Panc1 (cell line): ENCODE measurements at regions not wholly inside any gene's neighbourhood (a gene's known extent, or its start where the extent isn't known, plus 50 kb on each side); places are given as distances from the start of the nearest gene placed in this dataset.

ENCODE experiments used
- POLR2AphosphoS5 ChIP-seq: IDR thresholded peaks from 2 replicates; pipeline ENCODE4 v1.6.1; 2012; ENCODE audit warnings: mild to moderate bottlenecking, low read depth, low read length, moderate library complexity
- SIN3A ChIP-seq: IDR thresholded peaks from 2 replicates; pipeline ENCODE4 v1.6.1; 2012; ENCODE audit warnings: low read depth, mild to moderate bottlenecking, low read length, moderate library complexity, borderline replicate concordance; ENCODE audit not compliant: insufficient read depth
- TF ChIP-seq, protein P1 (sequence below): fragments of 450-650 bp; IDR thresholded peaks from 2 replicates; pipeline ENCODE4 v1.5.1; 2017; ENCODE audit warnings: mild to moderate bottlenecking
- TF ChIP-seq, protein P2 (sequence below), 2 experiments: IDR thresholded peaks; 2 replicates each; pipeline ENCODE4 v1.6.1; 2011 to 2012; ENCODE audit warnings: low read depth in 2 of 2, control low read depth in 1 of 2, low read length in 1 of 2, mild to moderate bottlenecking in 1 of 2, moderate library complexity in 1 of 2; ENCODE audit not compliant: insufficient read depth in 1 of 2

DNA sequence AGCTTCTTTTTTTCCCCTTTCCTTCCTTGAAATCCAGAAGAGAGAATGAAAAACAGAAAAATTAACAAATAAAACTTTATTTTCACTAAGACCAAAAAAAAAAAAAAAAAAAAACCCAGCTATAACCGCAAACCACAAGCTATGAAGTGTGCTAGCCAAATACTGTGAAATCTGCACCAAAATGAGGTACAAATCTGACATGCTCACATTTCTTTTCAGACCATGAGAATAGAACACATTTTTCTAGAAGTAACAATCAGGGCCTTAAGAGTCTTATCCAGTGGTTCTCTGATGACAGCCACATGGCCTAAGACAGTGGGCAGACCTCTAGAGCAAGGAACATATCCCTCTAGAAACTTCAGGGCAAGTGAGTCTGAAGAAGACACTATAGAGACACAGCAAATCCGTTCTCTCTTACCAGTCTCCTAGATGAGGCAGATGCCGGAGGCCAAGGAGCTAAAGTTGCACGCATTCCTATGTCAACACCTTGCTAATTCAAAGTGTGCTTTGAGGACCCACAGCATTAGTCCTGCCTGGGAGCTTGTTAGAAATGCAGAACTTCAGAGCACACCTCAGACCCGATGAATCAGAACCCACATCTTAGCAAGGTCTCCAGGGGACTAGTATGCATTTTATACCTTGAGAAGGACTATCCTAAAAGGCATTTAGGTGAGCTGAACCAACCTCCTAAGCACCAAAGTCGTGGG lies 317.1 kb downstream of the MYCN start:
- TF ChIP-seq SIN3A (no peak), POLR2AphosphoS5 (no peak)
- TF ChIP-seq, protein P1, sequence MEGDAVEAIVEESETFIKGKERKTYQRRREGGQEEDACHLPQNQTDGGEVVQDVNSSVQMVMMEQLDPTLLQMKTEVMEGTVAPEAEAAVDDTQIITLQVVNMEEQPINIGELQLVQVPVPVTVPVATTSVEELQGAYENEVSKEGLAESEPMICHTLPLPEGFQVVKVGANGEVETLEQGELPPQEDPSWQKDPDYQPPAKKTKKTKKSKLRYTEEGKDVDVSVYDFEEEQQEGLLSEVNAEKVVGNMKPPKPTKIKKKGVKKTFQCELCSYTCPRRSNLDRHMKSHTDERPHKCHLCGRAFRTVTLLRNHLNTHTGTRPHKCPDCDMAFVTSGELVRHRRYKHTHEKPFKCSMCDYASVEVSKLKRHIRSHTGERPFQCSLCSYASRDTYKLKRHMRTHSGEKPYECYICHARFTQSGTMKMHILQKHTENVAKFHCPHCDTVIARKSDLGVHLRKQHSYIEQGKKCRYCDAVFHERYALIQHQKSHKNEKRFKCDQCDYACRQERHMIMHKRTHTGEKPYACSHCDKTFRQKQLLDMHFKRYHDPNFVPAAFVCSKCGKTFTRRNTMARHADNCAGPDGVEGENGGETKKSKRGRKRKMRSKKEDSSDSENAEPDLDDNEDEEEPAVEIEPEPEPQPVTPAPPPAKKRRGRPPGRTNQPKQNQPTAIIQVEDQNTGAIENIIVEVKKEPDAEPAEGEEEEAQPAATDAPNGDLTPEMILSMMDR = no peak
- TF ChIP-seq, protein P2, sequence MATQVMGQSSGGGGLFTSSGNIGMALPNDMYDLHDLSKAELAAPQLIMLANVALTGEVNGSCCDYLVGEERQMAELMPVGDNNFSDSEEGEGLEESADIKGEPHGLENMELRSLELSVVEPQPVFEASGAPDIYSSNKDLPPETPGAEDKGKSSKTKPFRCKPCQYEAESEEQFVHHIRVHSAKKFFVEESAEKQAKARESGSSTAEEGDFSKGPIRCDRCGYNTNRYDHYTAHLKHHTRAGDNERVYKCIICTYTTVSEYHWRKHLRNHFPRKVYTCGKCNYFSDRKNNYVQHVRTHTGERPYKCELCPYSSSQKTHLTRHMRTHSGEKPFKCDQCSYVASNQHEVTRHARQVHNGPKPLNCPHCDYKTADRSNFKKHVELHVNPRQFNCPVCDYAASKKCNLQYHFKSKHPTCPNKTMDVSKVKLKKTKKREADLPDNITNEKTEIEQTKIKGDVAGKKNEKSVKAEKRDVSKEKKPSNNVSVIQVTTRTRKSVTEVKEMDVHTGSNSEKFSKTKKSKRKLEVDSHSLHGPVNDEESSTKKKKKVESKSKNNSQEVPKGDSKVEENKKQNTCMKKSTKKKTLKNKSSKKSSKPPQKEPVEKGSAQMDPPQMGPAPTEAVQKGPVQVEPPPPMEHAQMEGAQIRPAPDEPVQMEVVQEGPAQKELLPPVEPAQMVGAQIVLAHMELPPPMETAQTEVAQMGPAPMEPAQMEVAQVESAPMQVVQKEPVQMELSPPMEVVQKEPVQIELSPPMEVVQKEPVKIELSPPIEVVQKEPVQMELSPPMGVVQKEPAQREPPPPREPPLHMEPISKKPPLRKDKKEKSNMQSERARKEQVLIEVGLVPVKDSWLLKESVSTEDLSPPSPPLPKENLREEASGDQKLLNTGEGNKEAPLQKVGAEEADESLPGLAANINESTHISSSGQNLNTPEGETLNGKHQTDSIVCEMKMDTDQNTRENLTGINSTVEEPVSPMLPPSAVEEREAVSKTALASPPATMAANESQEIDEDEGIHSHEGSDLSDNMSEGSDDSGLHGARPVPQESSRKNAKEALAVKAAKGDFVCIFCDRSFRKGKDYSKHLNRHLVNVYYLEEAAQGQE (IDR thresholded peaks at IDR 0.05; ENCODE audit: insufficient read depth in 1 of 2, low read depth in 2 of 2, low read length in 1 of 2) = no peak
